ENCODE measurements at regions not wholly inside any gene's neighbourhood (a gene's known extent, or its start where the extent isn't known, plus 50 kb on each side); places are given as distances from the start of the nearest gene placed in this dataset.

GRCh38 chr7:101722247-101722646 lies 93.2 kb upstream of the MYL10 start:
- TF ChIP-seq CTCF (IDR thresholded peaks at IDR 0.05; ENCODE audit: borderline replicate concordance, extremely low read depth, low read length, poor library complexity, severe bottlenecking) (no peak), EZH2 (IDR thresholded peaks at IDR 0.05; ENCODE audit: borderline replicate concordance, low read depth, low read length, severe bottlenecking) (no peak)

All from DND-41 (cell line).